Right kidney (tissue), 1 donor: ENCODE measurements at regions not wholly inside any gene's neighbourhood (a gene's known extent, or its start where the extent isn't known, plus 50 kb on each side); places are given as distances from the start of the nearest gene placed in this dataset.
"Not testable (repeated sequence)": the region's sequence is repeated elsewhere in the genome, so short reads cannot be mapped to it uniquely, and the experiment has no call there.

Source experiments
- DNase-seq: peaks from one replicate; pipeline ENCODE4 v3.0.0-alpha.2; 2016

DNA sequence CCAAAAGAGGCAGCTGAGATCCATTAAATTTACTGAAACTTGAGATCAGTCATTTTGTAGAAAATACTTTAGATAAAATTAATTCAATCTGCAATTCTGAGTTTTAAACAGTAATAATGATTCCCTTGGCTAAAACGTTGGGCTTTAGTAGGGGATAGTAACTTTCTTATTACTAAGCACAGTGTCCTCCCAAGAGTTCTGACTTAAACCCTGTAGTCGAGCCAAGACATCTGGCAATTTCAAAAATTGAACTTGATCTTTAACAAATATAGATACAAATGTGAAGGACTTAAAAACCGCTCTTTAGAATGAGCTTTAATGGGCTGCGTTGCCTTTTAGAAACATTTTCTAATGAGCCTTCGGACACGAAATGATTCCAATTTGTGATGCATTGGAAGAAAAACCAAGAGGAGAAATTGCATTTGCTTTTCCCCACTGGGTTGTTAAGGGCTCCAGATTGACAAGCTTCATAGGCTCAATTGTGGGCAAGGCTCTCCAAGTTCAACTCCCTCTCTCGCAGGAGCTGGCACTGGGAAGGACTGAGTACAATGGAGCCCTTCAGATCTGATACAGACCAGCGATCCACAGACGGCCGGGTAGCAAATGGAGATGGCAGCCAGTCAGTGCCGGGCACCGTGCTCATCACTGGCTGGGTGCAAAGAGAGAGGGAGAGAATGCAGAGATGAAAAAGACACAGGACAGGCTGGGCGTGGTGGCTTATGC lies 921.3 kb upstream of the AUTS2 start:
- DNase-seq: no peak

GRCh38 chr7:68678196-68678595 lies 920.1 kb upstream of the AUTS2 start:
- no peak for DNase-seq

DNA sequence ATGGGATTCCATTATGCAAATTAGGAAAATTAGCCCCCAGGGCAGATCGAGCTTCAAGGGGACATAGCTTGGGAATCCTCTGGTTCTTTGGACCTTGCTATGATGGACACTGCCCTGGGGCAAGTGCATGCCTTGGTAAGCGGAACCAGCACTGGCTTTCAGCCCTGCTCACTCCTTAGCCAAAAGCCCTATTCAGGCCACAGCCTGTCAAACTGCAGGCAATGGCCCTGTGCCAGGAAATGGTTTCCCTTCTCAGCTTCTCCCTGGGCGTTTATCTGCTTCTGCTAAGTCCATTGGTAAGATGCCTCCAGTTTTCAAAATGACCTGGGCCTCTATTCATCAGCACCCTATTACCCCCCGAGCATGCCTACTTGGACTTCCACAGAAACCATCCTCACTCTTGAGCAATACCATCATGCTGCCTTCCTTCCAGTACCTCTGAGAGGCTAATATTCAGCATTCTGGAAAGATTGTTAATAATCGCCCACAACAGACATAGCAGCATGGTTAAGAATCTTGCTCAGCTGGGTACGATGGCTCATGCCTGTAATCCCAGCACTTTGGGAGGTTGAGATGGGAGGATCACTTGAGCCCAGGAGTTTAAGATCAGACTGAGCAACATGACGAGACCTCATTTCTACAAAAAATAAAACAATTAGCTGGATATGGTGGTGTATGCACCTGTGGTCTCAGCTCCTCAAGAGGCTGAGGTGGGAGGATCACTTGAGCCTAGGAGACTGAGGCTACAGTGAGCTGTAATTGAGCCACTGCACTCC lies 918.6 kb upstream of the AUTS2 start:
- no peak for DNase-seq

DNA sequence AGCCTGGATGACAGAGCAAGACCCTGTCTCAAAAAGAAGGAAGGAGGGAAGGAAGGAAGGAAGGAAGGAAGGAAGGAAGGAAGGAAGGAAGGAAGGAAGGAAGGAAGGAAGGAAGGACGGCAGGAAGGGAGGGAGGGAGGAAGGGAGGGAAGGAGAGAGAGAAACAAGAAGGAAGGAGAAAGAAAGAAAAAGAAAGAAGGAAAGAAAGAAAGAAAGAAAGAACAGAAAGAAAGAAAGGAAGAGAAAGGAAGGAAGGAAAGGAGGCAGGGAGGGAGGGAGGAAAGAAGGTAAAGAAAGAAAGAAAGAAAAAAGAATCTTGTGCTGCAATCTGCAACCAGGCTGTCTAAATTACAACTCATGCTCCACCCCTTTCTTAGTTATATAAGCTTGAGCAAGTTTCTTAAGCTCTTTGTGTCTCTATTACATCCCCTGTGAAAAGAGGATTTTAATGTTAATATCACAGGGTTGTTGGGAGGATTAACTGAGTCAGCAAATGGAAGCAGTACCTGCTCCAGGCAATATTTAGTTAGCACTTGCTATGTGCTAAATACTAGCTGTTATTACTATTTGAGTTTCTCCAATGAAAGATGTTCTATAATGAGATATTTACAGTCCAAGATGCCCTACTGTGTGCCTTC lies 917.9 kb upstream of the AUTS2 start:
- no peak for DNase-seq

GRCh38 chr7:68682910-68683309 lies 915.4 kb upstream of the AUTS2 start:
- DNase-seq: no peak

DNA sequence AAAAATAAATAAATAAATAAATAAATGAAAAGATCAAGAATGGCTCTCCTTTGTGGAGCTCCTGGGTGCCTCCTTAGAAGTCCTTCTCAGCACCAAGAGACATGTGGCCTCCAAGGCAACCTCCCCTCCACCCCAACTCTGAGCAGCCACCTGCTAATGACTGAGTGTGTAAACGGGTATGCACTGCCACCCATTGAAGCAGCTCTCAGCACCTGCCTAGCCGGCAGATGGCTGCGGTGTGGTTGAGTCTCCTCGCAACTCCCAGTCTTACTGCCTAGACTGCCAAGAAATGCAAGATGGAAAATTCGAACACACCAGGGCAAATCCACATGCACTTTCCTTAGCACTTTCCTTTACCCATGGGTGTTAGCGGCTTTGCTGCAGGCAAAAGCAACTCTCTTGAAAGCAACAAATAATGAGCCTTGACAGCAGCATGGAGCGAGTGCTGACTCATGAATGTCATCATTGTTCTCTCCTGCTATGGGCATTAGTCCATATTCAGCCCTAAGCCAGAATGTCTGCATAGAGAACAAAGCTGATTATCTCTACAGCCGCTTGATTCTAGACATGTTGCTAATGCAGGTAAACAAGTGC lies 913.9 kb upstream of the AUTS2 start:
- no peak for DNase-seq

- no peak for DNase-seq
Measured at GRCh38 chr7:68684996-68685395, 913.3 kb upstream of the AUTS2 start.

DNA sequence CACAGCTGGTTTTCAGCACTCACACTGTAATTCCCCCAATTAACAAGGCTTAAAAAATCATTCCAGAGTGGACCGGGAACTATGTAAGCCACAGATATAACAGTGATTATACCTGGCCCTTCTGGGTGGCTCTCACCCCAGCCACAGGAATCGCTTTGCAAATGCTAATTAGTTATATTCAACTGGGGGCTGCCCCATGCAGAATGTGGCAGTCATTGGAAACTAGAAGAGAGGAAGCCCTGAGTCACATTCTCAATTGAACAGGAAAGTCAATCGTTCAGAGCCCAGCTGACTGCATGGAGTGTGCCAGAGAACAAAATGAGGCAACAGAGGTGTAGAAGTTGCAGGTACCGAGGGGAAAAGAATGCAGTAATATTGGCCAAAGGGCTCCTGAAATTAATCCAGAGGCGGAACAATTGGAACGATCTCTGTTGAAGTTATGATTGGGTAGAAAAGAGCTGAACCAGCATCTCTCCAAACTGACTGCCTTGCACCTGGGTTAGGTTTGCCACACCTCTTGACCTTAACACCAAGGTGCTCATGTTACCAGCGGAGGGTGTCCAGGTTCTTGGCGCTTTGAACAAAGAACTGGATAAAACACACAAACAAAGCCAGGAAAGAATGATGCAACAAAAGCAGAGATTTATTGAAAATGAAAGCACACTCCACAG lies 909.7 kb upstream of the AUTS2 start:
- no peak for DNase-seq

GRCh38 chr7:68689087-68689433 lies 909.2 kb upstream of the AUTS2 start:
- DNase-seq: no peak

- DNase-seq: no peak
Measured at GRCh38 chr7:68691261-68692216, 906.7 kb upstream of the AUTS2 start.

DNA sequence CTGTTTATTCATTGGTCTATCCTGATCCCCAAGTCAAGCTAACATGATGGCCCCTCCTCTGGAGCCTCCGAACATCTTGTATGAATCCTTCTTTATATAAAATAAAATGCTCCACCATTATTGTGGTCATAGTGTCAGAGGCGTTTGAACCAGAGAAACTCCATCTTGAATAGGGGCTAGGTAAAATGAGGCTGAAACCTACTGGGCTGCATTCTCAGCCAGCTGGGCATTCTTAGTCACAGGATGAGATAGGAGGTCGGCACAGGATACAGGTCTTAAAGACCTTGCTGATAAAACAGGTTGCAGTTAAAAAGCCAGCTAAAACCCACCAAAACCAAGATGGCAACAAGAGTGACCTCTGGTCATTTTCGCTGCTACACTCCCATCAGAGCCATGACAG lies 905.8 kb upstream of the AUTS2 start:
- DNase-seq: no peak

DNA sequence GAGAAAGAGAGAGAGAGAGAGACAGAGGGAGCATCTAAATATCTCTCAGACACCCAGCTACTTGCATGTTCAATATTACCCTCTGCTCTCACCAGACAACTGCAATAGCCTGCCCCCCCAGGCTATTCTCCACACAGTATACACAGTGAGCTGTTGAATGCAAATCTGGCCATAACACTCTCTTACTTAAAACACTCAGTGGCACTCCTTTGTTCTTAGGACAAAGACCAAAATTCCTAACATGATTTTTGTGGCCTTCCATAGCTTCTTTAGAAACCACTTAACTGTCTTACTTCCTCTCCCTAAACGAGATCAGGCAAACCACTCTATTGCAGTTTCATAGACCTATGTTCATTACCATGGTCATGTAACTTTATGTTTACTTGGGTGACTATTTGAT lies 903.6 kb upstream of the AUTS2 start:
- DNase-seq: no peak

DNA sequence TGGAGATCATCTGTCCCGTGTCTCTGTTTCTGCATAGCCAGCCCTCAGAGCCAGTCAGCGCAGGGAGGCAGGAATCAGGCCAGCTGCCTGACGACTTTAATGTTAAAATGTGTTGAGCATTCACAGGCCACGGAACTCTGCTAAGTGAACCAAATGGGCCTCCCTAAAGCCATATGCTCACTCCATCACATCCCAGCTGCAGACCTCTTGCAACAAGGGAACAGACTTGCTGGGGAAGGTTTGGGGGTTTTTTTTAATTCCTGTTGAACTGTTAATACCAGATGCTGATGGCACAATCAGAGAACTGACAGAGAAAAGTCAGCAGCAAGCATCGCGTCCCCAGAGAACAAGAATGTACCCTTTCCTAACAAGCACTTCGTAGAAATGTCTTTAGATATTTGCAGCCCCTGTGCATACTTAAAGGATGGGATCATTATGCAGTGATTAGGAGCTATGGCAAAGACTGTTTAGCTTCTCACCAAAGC lies 900.4 kb upstream of the AUTS2 start:
- no peak for DNase-seq

- DNase-seq: no peak
Measured at GRCh38 chr7:68699090-68699711, 899.1 kb upstream of the AUTS2 start.

DNA sequence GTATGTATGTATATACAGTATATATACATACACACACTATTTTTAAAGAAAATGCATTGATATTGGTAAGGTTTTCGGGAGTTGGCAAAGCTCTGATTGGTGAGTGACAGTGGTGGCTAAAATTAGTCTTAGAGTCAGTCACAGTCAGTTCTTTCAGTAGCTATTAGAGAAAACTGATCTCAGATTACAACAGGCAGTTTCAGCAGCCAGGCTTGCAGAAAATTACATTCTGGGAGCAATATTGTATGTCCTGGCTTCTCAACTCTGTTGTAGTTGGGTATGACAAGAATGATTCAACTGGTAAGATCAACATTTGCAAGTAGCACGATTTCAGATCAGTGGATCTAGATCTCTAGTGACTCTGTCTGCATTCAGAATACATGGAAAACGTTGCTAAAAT lies 897.9 kb upstream of the AUTS2 start:
- no peak for DNase-seq

- no peak for DNase-seq
Measured at GRCh38 chr7:68706291-68706690, 892.0 kb upstream of the AUTS2 start.

GRCh38 chr7:68707159-68707558 lies 891.1 kb upstream of the AUTS2 start:
- no peak for DNase-seq

- no peak for DNase-seq
Measured at GRCh38 chr7:68707958-68708357, 890.3 kb upstream of the AUTS2 start.

GRCh38 chr7:68712956-68713495 lies 885.2 kb upstream of the AUTS2 start:
- no peak for DNase-seq

GRCh38 chr7:68714135-68714534 lies 884.1 kb upstream of the AUTS2 start:
- not testable (repeated sequence) for DNase-seq

DNA sequence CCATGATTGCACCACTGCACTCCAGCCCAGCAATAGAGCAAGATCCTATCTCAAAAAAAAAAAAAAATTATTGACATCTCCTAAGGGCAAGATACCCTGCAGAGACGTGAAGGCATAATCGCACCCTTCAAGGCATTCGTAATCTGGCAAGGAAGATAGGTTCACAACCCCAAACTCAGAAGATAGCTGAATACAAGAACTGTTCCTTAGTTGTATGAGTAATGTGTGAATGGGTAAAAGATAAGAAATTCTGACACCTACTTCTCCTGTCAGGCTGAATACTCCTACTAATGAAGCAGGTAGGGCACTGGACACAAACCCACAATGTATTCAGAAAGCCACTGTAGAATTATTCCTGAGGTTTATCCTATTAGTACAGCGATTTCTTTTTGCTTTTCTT lies 882.4 kb upstream of the AUTS2 start:
- no peak for DNase-seq
